GM21717 (cell line): ENCODE measurements at regions not wholly inside any gene's neighbourhood (a gene's known extent, or its start where the extent isn't known, plus 50 kb on each side); places are given as distances from the start of the nearest gene placed in this dataset.

Experiments
- ATAC-seq: cut with Tn5 transposase; IDR thresholded peaks from one replicate; pipeline ENCODE4 v1.9.1; 2021; ENCODE audit warnings: mild to moderate bottlenecking, moderate library complexity; ENCODE audit not compliant: unreplicated experiment

GRCh38 chr2:5913711-5914395 lies 221.7 kb downstream of the SOX11 start:
- ATAC-seq, result no peak

DNA sequence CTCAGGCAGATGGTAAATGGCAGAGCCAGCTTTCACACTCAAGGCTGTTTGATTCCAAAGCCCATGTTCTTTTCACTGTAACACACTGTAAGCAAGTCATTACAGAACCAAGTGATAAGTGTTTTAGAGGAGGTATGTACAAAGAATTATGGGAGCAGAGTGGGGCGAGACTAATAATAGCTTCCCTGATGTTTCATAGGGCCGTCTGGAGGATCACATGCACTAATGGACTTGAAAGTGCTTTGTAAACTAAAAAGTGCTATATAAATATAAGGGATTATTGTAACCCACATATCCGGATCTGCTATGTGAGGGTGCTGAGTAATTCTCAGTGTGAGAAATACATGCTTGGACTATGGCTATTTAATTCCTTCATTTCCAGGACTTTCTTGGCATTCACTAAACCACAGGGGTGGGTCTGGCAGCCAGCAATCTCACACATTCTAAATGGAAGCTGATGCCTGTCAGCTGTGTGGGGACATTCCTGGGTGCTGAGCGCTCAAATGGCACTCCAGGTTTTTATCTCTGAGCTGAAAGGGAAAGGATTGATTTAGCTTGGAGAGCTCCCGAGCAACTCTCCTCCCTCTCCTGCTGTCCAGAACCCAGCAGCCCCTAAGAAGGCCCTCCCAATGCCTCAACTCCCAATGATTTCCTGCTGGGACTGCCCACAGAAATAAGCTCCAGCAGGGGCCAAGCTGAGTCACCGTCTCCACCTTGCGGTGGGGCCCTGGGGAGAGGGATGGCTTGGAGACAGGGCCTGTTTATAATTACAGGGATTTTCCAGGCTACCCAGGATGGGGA lies 222.8 kb downstream of the SOX11 start:
- ATAC-seq, result no peak

DNA sequence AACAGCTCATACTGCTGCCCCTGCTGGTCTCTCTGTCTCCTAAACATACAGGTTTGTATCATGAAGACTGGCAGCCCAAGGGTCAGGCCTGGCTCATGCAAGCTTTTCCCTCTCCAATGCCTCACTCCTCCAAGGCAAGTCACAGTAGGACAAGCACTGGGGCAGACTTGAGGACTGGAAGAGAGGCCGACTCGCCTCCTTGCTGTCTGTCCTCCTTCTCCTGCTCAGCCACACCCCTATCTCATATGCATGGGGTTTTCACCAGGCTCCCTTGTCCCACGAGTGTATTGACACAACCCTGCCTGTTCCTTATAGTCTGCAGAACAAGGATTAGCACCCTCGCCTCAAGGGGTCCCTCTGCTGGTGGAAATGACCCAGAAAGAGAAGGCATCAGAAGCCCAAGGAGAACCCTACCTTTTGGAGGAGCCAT lies 223.7 kb downstream of the SOX11 start:
- ATAC-seq, result no peak

DNA sequence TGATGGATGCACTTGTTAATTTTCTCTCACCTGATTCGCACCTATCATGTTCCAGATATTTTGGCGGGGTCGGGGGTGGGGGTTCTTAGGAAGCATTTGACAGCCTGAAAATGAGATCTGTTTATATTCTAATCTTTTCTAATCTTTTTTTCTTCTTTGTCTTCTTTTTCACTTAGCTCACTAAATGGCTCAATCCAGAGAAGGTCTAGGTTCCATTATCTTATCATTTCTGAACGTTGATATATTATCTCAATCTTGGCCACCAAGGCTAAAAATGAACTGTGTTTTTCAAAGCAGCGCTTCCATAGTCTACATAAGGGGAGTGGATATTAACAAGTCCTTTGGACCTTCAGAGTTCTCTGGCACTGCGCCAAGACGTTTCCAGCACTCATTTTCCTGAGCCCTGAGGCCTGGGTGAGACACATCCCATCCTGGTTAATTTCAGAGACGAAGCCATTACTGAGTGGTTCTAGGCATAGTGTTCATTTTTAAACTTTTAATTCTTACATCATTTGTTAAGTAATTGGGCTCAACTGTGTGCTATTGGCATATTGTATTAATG lies 229.0 kb downstream of the SOX11 start:
- ATAC-seq, result no peak

GRCh38 chr2:5923957-5924945 lies 232.1 kb downstream of the SOX11 start:
- no peak for ATAC-seq

- no peak for ATAC-seq
These were observed 233.4 kb downstream of the SOX11 start for GRCh38 chr2:5925604-5926003.

DNA sequence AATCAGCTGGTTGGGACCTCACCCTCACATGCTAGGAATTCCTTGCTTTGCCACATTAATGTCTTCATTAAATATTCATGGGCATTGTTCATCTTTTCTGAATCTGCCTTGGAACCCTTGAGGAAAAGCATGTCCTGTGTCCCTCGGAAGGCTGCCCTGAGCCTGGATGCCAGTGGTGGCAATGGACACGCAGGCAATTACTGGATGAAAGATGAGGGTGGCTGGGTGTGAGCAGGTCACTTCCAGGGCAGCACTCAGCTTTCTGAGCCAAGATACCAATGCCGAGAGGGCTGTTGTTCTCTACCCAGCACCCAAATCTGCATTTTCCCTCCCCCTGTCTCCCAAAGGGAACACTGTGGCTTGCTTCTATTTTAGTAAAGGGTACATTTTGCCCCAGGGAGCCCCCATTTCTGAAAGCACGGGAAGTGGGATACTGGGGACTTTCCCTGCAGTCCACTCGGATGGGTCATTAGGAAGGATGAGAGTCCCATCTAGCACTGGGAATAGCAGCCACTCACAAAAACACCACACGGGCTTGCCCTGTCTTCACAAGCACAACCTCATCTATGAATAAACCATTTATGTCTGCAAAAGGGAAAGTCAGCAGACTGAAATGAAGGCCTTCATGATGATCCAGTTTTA lies 234.8 kb downstream of the SOX11 start:
- no peak for ATAC-seq

DNA sequence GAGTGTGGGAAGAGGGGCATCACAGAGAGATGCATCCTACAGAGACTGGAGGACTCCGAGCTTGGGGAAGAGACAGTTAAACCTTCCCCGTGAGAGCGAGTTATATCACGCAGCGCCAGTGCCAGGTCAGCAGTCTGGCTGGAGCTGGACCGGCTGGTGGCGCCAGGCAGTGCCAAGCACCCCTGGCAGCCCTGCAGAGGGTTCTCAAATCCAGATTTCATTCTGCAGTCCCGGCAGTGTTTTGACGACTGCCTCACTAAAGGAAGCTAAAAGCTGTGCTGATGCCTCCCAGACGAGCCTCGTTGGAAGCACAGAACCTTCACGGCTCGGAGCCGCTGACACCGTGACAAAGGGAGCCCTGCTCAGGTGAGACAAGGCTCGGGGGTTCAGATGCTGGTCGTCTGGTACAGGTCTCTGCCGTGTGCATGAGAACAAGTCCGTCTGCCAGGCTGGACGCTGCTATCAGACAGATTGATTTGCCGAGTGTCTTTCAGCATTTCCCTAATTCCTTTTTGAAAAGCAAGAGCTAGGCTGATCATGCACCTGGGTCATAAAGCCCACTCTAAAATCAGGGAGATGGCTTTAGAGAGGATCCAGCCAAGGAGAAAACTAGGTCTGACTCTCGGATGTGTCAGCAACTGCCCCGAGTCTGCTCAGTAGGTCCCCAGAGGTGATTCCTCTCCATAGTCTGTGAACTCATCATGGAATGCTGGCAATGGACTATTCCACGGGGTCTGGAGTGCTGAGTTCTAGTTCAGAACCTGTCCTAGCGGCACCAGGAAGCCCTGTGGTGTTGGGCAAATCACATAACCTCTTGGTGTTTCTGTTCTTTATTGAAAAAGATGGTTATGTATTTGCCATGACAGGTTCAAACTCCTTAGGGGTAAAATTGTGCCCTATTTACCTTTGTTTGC lies 240.6 kb downstream of the SOX11 start:
- ATAC-seq, result no peak

GRCh38 chr2:5933669-5934068 lies 241.5 kb downstream of the SOX11 start:
- no peak for ATAC-seq

DNA sequence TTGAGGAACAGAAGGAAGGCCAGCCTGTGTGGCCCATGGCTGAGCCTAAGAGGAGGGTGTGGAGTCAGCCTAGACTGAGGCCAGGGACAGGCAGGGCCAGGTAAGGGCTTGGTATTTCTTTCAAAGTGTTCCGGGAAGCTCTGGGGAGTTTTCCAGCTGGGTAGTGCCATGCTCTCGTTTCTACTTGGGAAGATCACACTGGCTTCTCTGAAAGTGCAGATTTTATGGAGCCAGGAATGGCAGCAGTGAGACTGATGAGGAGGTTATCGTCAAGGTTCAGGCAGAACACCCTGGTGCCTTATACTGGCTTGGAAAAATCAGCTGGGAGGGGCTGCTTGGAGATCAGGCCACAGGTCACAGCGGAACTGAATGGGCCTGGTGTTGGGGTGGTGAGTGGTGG lies 245.1 kb downstream of the SOX11 start:
- ATAC-seq, result no peak

- no peak for ATAC-seq
These were observed 245.8 kb downstream of the SOX11 start for GRCh38 chr2:5937851-5938565.

GRCh38 chr2:5938566-5938896 lies 246.3 kb downstream of the SOX11 start:
- ATAC-seq, result no peak

DNA sequence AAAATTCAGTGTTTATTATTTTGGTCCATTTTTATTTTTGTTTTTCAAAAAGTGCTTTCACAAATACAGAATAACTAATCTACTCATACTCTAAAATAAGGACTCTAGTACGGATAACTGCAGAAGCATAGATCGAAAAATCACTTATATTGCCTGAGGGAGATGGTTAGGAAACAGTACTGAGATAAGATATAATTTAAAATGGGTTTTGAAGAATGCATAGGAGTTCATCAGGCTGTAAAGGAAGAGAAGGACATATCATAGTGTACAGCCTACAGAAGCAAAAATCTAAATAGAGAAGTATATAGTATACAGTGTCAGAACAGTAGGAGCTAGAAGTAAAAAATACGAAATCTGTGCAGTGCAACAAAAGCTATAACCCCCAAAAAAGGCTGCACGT lies 247.4 kb downstream of the SOX11 start:
- ATAC-seq, result no peak

DNA sequence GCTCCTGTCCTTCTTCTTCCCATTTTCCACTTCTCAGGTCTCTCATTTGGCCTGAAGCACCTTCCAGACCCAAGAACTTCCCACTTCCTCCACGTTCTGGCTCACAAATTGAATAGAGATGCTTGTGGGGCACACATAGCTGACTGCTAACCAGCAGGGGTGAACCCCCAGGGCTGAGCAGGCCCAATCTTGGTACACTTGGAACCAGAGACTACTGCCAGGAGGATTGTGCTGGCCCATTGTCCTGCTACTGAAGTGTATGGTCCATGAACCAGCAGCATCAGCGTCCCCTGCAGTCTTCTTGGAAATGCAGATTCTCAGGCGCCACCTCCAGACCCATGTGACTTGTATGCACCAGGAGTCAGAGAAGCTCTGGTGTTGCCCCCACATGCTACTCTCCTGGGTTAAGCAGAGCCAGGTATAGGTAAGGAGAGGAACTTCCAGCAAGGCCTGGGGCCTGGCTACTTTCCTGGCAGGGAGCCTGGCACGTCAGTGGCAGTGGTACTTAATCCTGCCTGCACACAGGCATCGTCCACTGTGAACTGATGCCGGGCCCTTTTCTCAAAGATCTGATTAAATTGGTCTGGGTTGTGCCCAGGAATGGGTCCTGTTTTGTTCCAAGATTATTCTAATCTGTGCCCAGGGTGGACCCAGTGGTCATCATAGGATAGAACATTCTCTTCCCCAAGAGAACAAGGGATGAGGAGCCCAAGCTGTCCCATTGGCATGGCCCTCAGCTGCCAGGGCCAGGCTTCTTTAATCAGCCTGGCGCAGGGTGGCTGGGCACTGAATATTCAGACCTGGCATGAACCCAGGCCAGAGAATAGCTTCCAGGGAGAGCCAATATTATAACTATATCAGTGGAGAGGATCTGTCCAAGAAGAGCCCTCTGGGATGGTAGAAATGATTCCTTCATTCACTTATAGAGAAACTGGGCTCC lies 248.7 kb downstream of the SOX11 start:
- no peak for ATAC-seq

DNA sequence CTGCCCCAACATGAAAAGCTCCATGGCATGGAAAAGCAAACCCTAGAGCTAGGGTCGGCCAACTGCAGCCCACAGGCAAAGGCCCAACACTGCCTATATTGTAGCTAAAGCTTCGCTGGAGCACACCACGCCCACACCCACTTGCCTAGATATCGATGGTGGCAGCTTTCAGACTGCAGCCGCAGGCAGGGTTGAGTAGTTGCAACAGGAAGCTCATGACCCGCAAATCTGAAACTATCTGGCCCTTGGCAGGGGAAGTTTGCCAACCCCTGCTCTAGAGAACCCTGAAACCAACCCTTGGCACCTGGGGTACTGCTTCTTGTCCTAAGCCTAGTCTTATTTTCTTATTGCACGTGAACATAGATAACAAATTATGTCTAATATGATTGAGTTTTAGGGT lies 250.0 kb downstream of the SOX11 start:
- ATAC-seq, result no peak

DNA sequence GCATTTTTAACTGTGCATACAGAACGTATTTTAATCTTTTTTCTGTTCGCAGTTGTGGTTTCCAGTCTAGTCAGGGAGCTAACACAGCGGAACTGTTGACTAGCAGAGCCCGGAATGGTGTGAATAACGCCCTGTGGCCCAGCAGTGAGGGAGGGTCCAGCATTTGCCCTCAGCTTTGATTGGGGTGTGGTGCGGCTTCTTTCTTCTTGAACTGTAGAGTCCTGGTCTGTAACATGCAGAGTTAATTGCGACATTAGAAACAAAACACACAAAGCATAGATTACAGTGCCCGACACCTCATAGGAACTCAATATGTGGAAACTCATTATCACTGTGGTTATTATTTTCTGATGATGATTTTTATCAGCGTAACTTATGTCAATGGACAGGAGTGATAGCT lies 253.6 kb downstream of the SOX11 start:
- no peak for ATAC-seq

DNA sequence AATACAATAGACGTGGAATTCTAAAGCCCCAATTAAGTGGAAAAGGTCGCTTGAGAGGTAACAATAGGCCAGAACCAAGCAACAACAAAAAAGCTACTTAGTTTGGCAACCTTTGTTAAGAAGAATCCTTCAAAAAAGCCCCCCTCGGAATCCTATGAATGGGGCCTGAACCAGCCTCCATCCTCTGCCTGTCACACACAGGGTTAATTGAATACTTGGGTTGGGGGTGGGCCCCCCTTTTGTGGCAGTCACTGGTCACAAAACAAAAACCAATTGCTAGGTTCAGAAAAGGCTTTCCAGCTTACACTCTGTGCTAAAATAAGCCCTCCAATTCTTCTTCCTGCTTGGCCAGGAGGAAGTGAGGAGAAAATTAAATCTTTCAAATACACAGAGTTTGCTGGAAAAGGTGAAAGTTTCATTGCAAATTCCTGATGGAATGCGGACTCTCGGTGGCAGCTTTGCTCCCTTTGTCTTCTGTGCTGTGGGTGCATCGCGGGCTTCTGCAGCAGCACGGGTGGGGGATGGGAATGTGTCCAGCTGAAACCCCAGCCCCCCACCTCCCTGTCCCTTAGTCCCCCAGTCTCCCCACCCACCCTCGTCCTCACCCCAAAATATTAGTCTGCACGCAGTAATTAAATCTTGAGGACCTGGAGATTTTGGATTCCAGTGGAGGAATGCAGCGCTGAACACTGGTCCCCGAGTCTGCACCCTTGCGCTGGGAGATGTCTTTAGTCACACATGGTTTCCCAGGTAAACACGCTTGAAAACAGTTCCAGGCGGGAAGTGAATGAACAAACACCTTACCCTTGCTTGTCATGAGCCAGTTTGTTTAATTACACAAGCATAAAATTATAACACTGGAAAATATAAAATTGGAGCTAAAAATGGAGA lies 254.3 kb downstream of the SOX11 start:
- ATAC-seq, result no peak
